ENCODE measurements at regions not wholly inside any gene's neighbourhood (a gene's known extent, or its start where the extent isn't known, plus 50 kb on each side); places are given as distances from the start of the nearest gene placed in this dataset.
A peak's percentile ranks its signal among the peaks of the same experiment; 100 is the strongest.

- H3K23ac ChIP-seq (ENCODE audit: low read length in 2 of 2) = no peak overlapping the region
- no peak overlapping the region for H3K18ac ChIP-seq (ENCODE audit: low read depth in 1 of 2, low read length in 2 of 2)
- H3K4ac ChIP-seq (ENCODE audit: low read depth in 1 of 2, low read length in 2 of 2) = no peak overlapping the region
- no peak overlapping the region for H3K27ac ChIP-seq (ENCODE audit: low read length, poor library complexity, severe bottlenecking)
- H2AK5ac ChIP-seq (ENCODE audit: low read length, severe bottlenecking) = no peak overlapping the region
- no peak overlapping the region for H4K8ac ChIP-seq (ENCODE audit: low read length)
- H2BK5ac ChIP-seq (ENCODE audit: low read depth, low read length, poor library complexity, severe bottlenecking) = no peak overlapping the region
- no peaks in the 10 kb centered on the region for H3K79me1 ChIP-seq (replicated peaks; ENCODE audit: low read length, poor library complexity, severe bottlenecking)
- no peak overlapping the region for H2BK120ac ChIP-seq (ENCODE audit: low read depth, low read length)
- no peak overlapping the region for H3K14ac ChIP-seq (ENCODE audit: low read length in 2 of 2)
- H4K91ac ChIP-seq (ENCODE audit: low read length) = no peak overlapping the region
- no peak overlapping the region for H3K9ac ChIP-seq (ENCODE audit: low read length)
- no peak for DNase-seq
- WGBS = 68% methylated on average over 2 of the region's 2 CpGs
- H2BK12ac ChIP-seq (ENCODE audit: low read length in 2 of 2) = no peak overlapping the region
- no peaks in the 10 kb centered on the region for H3K36me3 ChIP-seq (ENCODE audit: control insufficient read depth in 1 of 2, insufficient read depth in 2 of 2, low read depth in 1 of 2, low read length in 2 of 2)
- no peaks in the 10 kb centered on the region for H3K9me3 ChIP-seq (ENCODE audit: control insufficient read depth, low read length)
- peaks cover 2% of the 10 kb centered on the region for H3K4me1 ChIP-seq (ENCODE audit: control insufficient read depth, insufficient read depth, low read depth, low read length)
- no peak overlapping the region for H3K4me2 ChIP-seq (ENCODE audit: low read length, poor library complexity, severe bottlenecking)
- no peaks in the 10 kb centered on the region for H3K27me3 ChIP-seq (ENCODE audit: control insufficient read depth in 1 of 2, insufficient read depth in 1 of 2, low read length in 2 of 2)
- H2BK15ac ChIP-seq (ENCODE audit: low read depth, poor library complexity, severe bottlenecking) = no peak overlapping the region
- no peak overlapping the region for H2AFZ ChIP-seq (ENCODE audit: low read depth, low read length)
- no peak overlapping the region for H3K4me3 ChIP-seq (ENCODE audit: insufficient read depth in 1 of 2, low read depth in 1 of 2, low read length in 2 of 2)
Measured at GRCh38 chr14:95391331-95391730, 71.6 kb upstream of the CLMN start.

GRCh38 chr14:95389471-95390011 lies 69.8 kb upstream of the CLMN start:
- no peak overlapping the region for H4K8ac ChIP-seq (ENCODE audit: low read length)
- no peak overlapping the region for H3K18ac ChIP-seq (ENCODE audit: low read depth in 1 of 2, low read length in 2 of 2)
- H2AK5ac ChIP-seq (ENCODE audit: low read length, severe bottlenecking) = no peak overlapping the region
- H3K4ac ChIP-seq (ENCODE audit: low read depth in 1 of 2, low read length in 2 of 2) = no peak overlapping the region
- H2BK12ac ChIP-seq (ENCODE audit: low read length in 2 of 2) = no peak overlapping the region
- H3K4me3 ChIP-seq (ENCODE audit: insufficient read depth in 1 of 2, low read depth in 1 of 2, low read length in 2 of 2) = no peak overlapping the region
- no peak overlapping the region for H4K91ac ChIP-seq (ENCODE audit: low read length)
- 86% methylated on average over 9 of the region's 9 CpGs for WGBS
- H3K14ac ChIP-seq (ENCODE audit: low read length in 2 of 2) = no peak overlapping the region
- H3K9me3 ChIP-seq (ENCODE audit: control insufficient read depth, low read length) = no peaks in the 10 kb centered on the region
- no peak for DNase-seq
- H3K27me3 ChIP-seq (ENCODE audit: control insufficient read depth in 1 of 2, insufficient read depth in 1 of 2, low read length in 2 of 2) = peaks cover 0 to 11% of the 10 kb centered on the region in 2 experiments
- no peak overlapping the region for H3K4me2 ChIP-seq (ENCODE audit: low read length, poor library complexity, severe bottlenecking)
- no peak overlapping the region for H2BK15ac ChIP-seq (ENCODE audit: low read depth, poor library complexity, severe bottlenecking)
- H2BK120ac ChIP-seq (ENCODE audit: low read depth, low read length) = no peak overlapping the region
- H2BK5ac ChIP-seq (ENCODE audit: low read depth, low read length, poor library complexity, severe bottlenecking) = no peak overlapping the region
- H3K79me1 ChIP-seq (replicated peaks; ENCODE audit: low read length, poor library complexity, severe bottlenecking) = no peaks in the 10 kb centered on the region
- H3K36me3 ChIP-seq (ENCODE audit: control insufficient read depth in 1 of 2, insufficient read depth in 2 of 2, low read depth in 1 of 2, low read length in 2 of 2) = no peaks in the 10 kb centered on the region
- peak overlapping the region; percentile 71 for H3K9ac ChIP-seq (ENCODE audit: low read length)
- no peak overlapping the region for H2AFZ ChIP-seq (ENCODE audit: low read depth, low read length)
- H3K23ac ChIP-seq (ENCODE audit: low read length in 2 of 2) = no peak overlapping the region
- H3K4me1 ChIP-seq (ENCODE audit: control insufficient read depth, insufficient read depth, low read depth, low read length) = peaks cover 2% of the 10 kb centered on the region
- H3K27ac ChIP-seq (ENCODE audit: low read length, poor library complexity, severe bottlenecking) = no peak overlapping the region

DNA sequence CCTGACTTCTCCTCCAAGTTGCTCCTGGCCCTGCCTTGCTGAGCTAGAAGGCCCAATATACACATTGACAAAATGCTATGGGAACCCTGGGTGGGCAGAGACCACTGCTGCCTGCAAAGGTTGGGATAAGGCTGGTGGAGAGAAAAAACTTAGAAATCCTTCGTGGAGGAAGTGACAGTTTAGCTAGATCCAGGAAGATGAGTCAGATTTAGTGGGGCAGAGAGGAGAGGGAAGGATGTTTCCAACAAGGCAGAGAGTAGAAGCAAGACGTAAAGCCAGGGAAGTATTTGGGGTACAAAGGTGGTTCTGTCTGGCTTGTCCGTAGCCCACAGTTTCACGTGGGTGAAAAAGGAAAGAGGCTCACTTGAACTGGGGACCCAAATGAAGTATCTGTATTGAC lies 69.0 kb upstream of the CLMN start:
- Histone ChIP-seq H2BK15ac (ENCODE audit: low read depth, poor library complexity, severe bottlenecking) (no peak overlapping the region), H3K4me2 (ENCODE audit: low read length, poor library complexity, severe bottlenecking) (no peak overlapping the region), H3K27me3 (ENCODE audit: control insufficient read depth in 1 of 2, insufficient read depth in 1 of 2, low read length in 2 of 2) (peaks cover 0 to 11% of the 10 kb centered on the region in 2 experiments), H3K79me1 (replicated peaks; ENCODE audit: low read length, poor library complexity, severe bottlenecking) (no peaks in the 10 kb centered on the region), H3K36me3 (ENCODE audit: control insufficient read depth in 1 of 2, insufficient read depth in 2 of 2, low read depth in 1 of 2, low read length in 2 of 2) (no peaks in the 10 kb centered on the region), H3K4ac (ENCODE audit: low read depth in 1 of 2, low read length in 2 of 2) (no peak overlapping the region), H3K4me1 (ENCODE audit: control insufficient read depth, insufficient read depth, low read depth, low read length) (peaks cover 2% of the 10 kb centered on the region), H2BK5ac (ENCODE audit: low read depth, low read length, poor library complexity, severe bottlenecking) (no peak overlapping the region), H3K23ac (ENCODE audit: low read length in 2 of 2) (no peak overlapping the region), H2BK120ac (ENCODE audit: low read depth, low read length) (no peak overlapping the region), H2BK12ac (ENCODE audit: low read length in 2 of 2) (no peak overlapping the region), H3K9ac (ENCODE audit: low read length) (peak overlapping the region; percentile 52), H4K91ac (ENCODE audit: low read length) (no peak overlapping the region), H3K9me3 (ENCODE audit: control insufficient read depth, low read length) (no peaks in the 10 kb centered on the region), H3K14ac (ENCODE audit: low read length in 2 of 2) (no peak overlapping the region), H2AFZ (ENCODE audit: low read depth, low read length) (no peak overlapping the region), H4K8ac (ENCODE audit: low read length) (no peak overlapping the region), H3K4me3 (ENCODE audit: insufficient read depth in 1 of 2, low read depth in 1 of 2, low read length in 2 of 2) (no peak overlapping the region), H3K27ac (ENCODE audit: low read length, poor library complexity, severe bottlenecking) (no peak overlapping the region), H3K18ac (ENCODE audit: low read depth in 1 of 2, low read length in 2 of 2) (no peak overlapping the region), H2AK5ac (ENCODE audit: low read length, severe bottlenecking) (no peak overlapping the region)
- WGBS = 34% methylated on average over 3 of the region's 4 CpGs
- peak; percentile 9 for DNase-seq

DNA sequence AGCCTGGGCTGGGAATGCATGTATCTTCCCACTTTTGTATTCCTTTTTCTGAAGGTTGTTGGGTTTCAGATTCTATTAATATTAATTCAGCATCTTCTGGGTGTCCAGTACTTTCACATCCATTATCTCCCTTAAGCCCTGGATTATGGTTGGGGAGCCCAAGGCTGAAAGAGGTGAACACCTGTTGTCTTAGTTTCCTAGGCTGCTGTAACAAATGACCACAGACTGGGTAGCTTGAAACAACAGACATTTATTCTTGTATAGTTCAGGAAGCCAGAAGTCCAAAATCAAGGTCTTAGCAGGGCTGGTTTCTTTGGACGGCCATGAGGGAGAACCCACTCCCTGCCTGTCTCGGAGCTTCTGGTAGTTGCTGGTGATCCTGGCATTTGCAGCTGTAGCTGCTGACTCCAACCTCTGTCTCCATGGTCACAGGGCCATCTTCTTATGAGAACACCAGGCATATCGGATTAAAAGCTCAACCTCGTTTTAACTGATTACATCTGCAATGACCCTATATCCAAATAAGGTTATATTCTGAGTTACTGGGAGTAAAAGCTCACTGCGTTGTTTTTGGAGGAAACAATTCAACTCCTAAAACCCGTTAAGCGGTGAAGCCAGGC lies 68.2 kb upstream of the CLMN start:
- H2BK5ac ChIP-seq (ENCODE audit: low read depth, low read length, poor library complexity, severe bottlenecking) = no peak overlapping the region
- no peak overlapping the region for H2AFZ ChIP-seq (ENCODE audit: low read depth, low read length)
- H4K8ac ChIP-seq (ENCODE audit: low read length) = no peak overlapping the region
- H2AK5ac ChIP-seq (ENCODE audit: low read length, severe bottlenecking) = no peak overlapping the region
- peak overlapping the region; percentile 52 for H3K9ac ChIP-seq (ENCODE audit: low read length)
- no peaks in the 10 kb centered on the region for H3K9me3 ChIP-seq (ENCODE audit: control insufficient read depth, low read length)
- H3K27me3 ChIP-seq (ENCODE audit: control insufficient read depth in 1 of 2, insufficient read depth in 1 of 2, low read length in 2 of 2) = peaks cover 0 to 11% of the 10 kb centered on the region in 2 experiments
- H3K4me2 ChIP-seq (ENCODE audit: low read length, poor library complexity, severe bottlenecking) = no peak overlapping the region
- H3K4ac ChIP-seq (ENCODE audit: low read depth in 1 of 2, low read length in 2 of 2) = no peak overlapping the region
- H4K91ac ChIP-seq (ENCODE audit: low read length) = no peak overlapping the region
- no peak overlapping the region for H3K23ac ChIP-seq (ENCODE audit: low read length in 2 of 2)
- DNase-seq = no peak
- no peak overlapping the region for H2BK120ac ChIP-seq (ENCODE audit: low read depth, low read length)
- WGBS = 82% methylated on average over 5 of the region's 7 CpGs
- peaks cover 2% of the 10 kb centered on the region for H3K4me1 ChIP-seq (ENCODE audit: control insufficient read depth, insufficient read depth, low read depth, low read length)
- H2BK12ac ChIP-seq (ENCODE audit: low read length in 2 of 2) = no peak overlapping the region
- H3K36me3 ChIP-seq (ENCODE audit: control insufficient read depth in 1 of 2, insufficient read depth in 2 of 2, low read depth in 1 of 2, low read length in 2 of 2) = no peaks in the 10 kb centered on the region
- H3K4me3 ChIP-seq (ENCODE audit: insufficient read depth in 1 of 2, low read depth in 1 of 2, low read length in 2 of 2) = no peak overlapping the region
- H3K14ac ChIP-seq (ENCODE audit: low read length in 2 of 2) = no peak overlapping the region
- no peak overlapping the region for H3K27ac ChIP-seq (ENCODE audit: low read length, poor library complexity, severe bottlenecking)
- no peak overlapping the region for H2BK15ac ChIP-seq (ENCODE audit: low read depth, poor library complexity, severe bottlenecking)
- no peaks in the 10 kb centered on the region for H3K79me1 ChIP-seq (replicated peaks; ENCODE audit: low read length, poor library complexity, severe bottlenecking)
- H3K18ac ChIP-seq (ENCODE audit: low read depth in 1 of 2, low read length in 2 of 2) = no peak overlapping the region
